ENCODE measurements at regions not wholly inside any gene's neighbourhood (a gene's known extent, or its start where the extent isn't known, plus 50 kb on each side); places are given as distances from the start of the nearest gene placed in this dataset.

GRCh38 chr2:156009293-156009692, 323.2 kb downstream of the NR4A2 start:
- DNase-seq = no peak
- Mint-ChIP-seq H3K27ac (no peak overlapping the region), H3K4me3 (no peak overlapping the region), H3K27me3 (ENCODE audit: low read depth, poor library complexity) (peaks cover 3% of the 10 kb centered on the region), H3K36me3 (ENCODE audit: low read depth) (peaks cover 23% of the 10 kb centered on the region), H3K4me1 (no peaks in the 10 kb centered on the region), H3K9me3 (peaks cover 18% of the 10 kb centered on the region)
- no peak for TF ChIP-seq CTCF (IDR thresholded peaks at IDR 0.05)

GRCh38 chr2:156006721-156007618, 325.6 kb downstream of the NR4A2 start:
- H3K4me1 Mint-ChIP-seq = no peaks in the 10 kb centered on the region
- TF ChIP-seq CTCF (IDR thresholded peaks at IDR 0.05) = no peak
- DNase-seq = no peak
- H3K36me3 Mint-ChIP-seq (ENCODE audit: low read depth) = peaks cover 23% of the 10 kb centered on the region
- H3K9me3 Mint-ChIP-seq = peaks cover 18% of the 10 kb centered on the region
- H3K27ac Mint-ChIP-seq = no peak overlapping the region
- no peak overlapping the region for H3K4me3 Mint-ChIP-seq
- peaks cover 3% of the 10 kb centered on the region for H3K27me3 Mint-ChIP-seq (ENCODE audit: low read depth, poor library complexity)

GRCh38 chr2:156005999-156006712, 326.4 kb downstream of the NR4A2 start:
- H3K9me3 Mint-ChIP-seq = peaks cover 13% of the 10 kb centered on the region
- no peaks in the 10 kb centered on the region for H3K4me1 Mint-ChIP-seq
- no peak for TF ChIP-seq CTCF (IDR thresholded peaks at IDR 0.05)
- H3K27me3 Mint-ChIP-seq (ENCODE audit: low read depth, poor library complexity) = no peaks in the 10 kb centered on the region
- H3K4me3 Mint-ChIP-seq = no peak overlapping the region
- no peak overlapping the region for H3K27ac Mint-ChIP-seq
- no peak for DNase-seq
- H3K36me3 Mint-ChIP-seq (ENCODE audit: low read depth) = peaks cover 17% of the 10 kb centered on the region

GRCh38 chr2:156005531-156005930, 327.0 kb downstream of the NR4A2 start:
- TF ChIP-seq CTCF (IDR thresholded peaks at IDR 0.05) = no peak
- H3K9me3 Mint-ChIP-seq = peaks cover 9% of the 10 kb centered on the region
- no peaks in the 10 kb centered on the region for H3K4me1 Mint-ChIP-seq
- no peak overlapping the region for H3K4me3 Mint-ChIP-seq
- DNase-seq = no peak
- H3K27ac Mint-ChIP-seq = no peak overlapping the region
- peaks cover 13% of the 10 kb centered on the region for H3K36me3 Mint-ChIP-seq (ENCODE audit: low read depth)
- no peaks in the 10 kb centered on the region for H3K27me3 Mint-ChIP-seq (ENCODE audit: low read depth, poor library complexity)

GRCh38 chr2:156004459-156004858, 328.1 kb downstream of the NR4A2 start:
- no peak for DNase-seq
- Mint-ChIP-seq H3K4me3 (no peak overlapping the region), H3K9me3 (peaks cover 3% of the 10 kb centered on the region), H3K27me3 (ENCODE audit: low read depth, poor library complexity) (no peaks in the 10 kb centered on the region), H3K4me1 (no peaks in the 10 kb centered on the region), H3K27ac (no peak overlapping the region), H3K36me3 (ENCODE audit: low read depth) (peaks cover 3% of the 10 kb centered on the region)
- no peak for TF ChIP-seq CTCF (IDR thresholded peaks at IDR 0.05)
